AG09319 (cell line): ENCODE measurements at regions not wholly inside any gene's neighbourhood (a gene's known extent, or its start where the extent isn't known, plus 50 kb on each side); places are given as distances from the start of the nearest gene placed in this dataset.

Experiments
- DNase-seq: peaks from one replicate; pipeline ENCODE4 v3.0.0-alpha.2; 2010; ENCODE audit warnings: low read depth; ENCODE audit errors: extremely low read depth
- CTCF ChIP-seq: IDR thresholded peaks from 2 replicates; pipeline ENCODE4 v1.5.1; 2011; ENCODE audit warnings: low read depth, mild to moderate bottlenecking, inconsistent platforms, low read length, moderate library complexity

GRCh38 chr4:106476741-106477140 is 108.2 kb upstream of the GIMD1 start:
- TF ChIP-seq CTCF, result no peak
- no peak for DNase-seq

GRCh38 chr4:106473515-106473914 is 104.9 kb upstream of the GIMD1 start:
- no peak for TF ChIP-seq CTCF
- no peak for DNase-seq

GRCh38 chr4:106471151-106471550 is 102.6 kb upstream of the GIMD1 start:
- no peak for DNase-seq
- no peak for TF ChIP-seq CTCF

- no peak for DNase-seq
- no peak for TF ChIP-seq CTCF
Observed at GRCh38 chr4:106463622-106464021, 95.0 kb upstream of the GIMD1 start.

GRCh38 chr4:106454581-106454980 is 86.0 kb upstream of the GIMD1 start:
- no peak for TF ChIP-seq CTCF

GRCh38 chr4:106454021-106454420 is 85.4 kb upstream of the GIMD1 start:
- no peak for TF ChIP-seq CTCF
- DNase-seq, result no peak

More at GRCh38 chr4:106454581-106454980, 86.0 kb upstream of the GIMD1 start:
- no peak for DNase-seq

- no peak for TF ChIP-seq CTCF
Observed at GRCh38 chr4:106451091-106451490, 82.5 kb upstream of the GIMD1 start.

More at GRCh38 chr4:106451091-106451490, 82.5 kb upstream of the GIMD1 start:
- DNase-seq, result no peak
